NT2/D1 (cell line): ENCODE measurements at regions not wholly inside any gene's neighbourhood (a gene's known extent, or its start where the extent isn't known, plus 50 kb on each side); places are given as distances from the start of the nearest gene placed in this dataset.

Experiments
- SUZ12 ChIP-seq: IDR thresholded peaks from 2 replicates; pipeline ENCODE4 v1.6.1; 2011; ENCODE audit not compliant: insufficient read length, insufficient read depth; ENCODE audit errors: extremely low read depth
- YY1 ChIP-seq: IDR thresholded peaks from 2 replicates; pipeline ENCODE4 v1.6.1; 2011; ENCODE audit not compliant: insufficient read length, insufficient read depth
- ZNF274 ChIP-seq: IDR thresholded peaks from 2 replicates; pipeline ENCODE4 v1.6.1; 2011; ENCODE audit warnings: mild to moderate bottlenecking, low read depth, low read length

- TF ChIP-seq YY1, result no peak
- no peak for TF ChIP-seq ZNF274
- no peak for TF ChIP-seq SUZ12
Observed at GRCh38 chr13:48859272-48860105, 116.2 kb upstream of the FNDC3A start.
